ENCODE measurements at regions not wholly inside any gene's neighbourhood (a gene's known extent, or its start where the extent isn't known, plus 50 kb on each side); places are given as distances from the start of the nearest gene placed in this dataset.

GRCh38 chr2:204135752-204136151 is 199.2 kb downstream of the ICOS start:
- no peak for DNase-seq (ENCODE audit: low read depth, low spot score)
- Histone ChIP-seq H3K79me2 (ENCODE audit: control insufficient read depth, insufficient read depth, low read length) (no peaks in the 10 kb centered on the region), H4K20me1 (ENCODE audit: control insufficient read depth, extremely low read depth, insufficient read depth, low read length) (no peaks in the 10 kb centered on the region), H3K4me3 (ENCODE audit: control insufficient read depth in 2 of 3, extremely low read depth in 1 of 3, insufficient read depth in 2 of 3, low read depth in 1 of 3, low read length in 3 of 3) (no peak overlapping the region), H3K27me3 (ENCODE audit: control insufficient read depth, extremely low read depth, insufficient read depth, low read length) (no peaks in the 10 kb centered on the region), H3K9me1 (ENCODE audit: control insufficient read depth, extremely low read depth, insufficient read depth, low read length) (no peaks in the 10 kb centered on the region), H2AFZ (ENCODE audit: control insufficient read depth, low read length) (no peak overlapping the region), H3K36me3 (ENCODE audit: control insufficient read depth in 2 of 2, extremely low read depth in 1 of 2, insufficient read depth in 2 of 2, low read length in 2 of 2) (no peaks in the 10 kb centered on the region), H3K9me3 (ENCODE audit: control insufficient read depth, low read depth, low read length) (no peaks in the 10 kb centered on the region), H3K4me2 (ENCODE audit: control insufficient read depth, extremely low read depth, insufficient read depth, low read depth, low read length) (no peak overlapping the region), H3K9ac (ENCODE audit: control insufficient read depth, extremely low read depth, insufficient read depth, low read length) (no peak overlapping the region), H3K4me1 (ENCODE audit: control insufficient read depth, extremely low read depth, insufficient read depth, low read length) (no peaks in the 10 kb centered on the region), H3K27ac (ENCODE audit: control insufficient read depth, insufficient read depth, low read length) (no peak overlapping the region)
- FAIRE-seq = no peak
- dilution Hi-C loops (cut with MboI; ENCODE audit: extremely low pct_ligation_motif_present, low sequenced_read_pairs) = no loop called here
- TF ChIP-seq, protein P1, sequence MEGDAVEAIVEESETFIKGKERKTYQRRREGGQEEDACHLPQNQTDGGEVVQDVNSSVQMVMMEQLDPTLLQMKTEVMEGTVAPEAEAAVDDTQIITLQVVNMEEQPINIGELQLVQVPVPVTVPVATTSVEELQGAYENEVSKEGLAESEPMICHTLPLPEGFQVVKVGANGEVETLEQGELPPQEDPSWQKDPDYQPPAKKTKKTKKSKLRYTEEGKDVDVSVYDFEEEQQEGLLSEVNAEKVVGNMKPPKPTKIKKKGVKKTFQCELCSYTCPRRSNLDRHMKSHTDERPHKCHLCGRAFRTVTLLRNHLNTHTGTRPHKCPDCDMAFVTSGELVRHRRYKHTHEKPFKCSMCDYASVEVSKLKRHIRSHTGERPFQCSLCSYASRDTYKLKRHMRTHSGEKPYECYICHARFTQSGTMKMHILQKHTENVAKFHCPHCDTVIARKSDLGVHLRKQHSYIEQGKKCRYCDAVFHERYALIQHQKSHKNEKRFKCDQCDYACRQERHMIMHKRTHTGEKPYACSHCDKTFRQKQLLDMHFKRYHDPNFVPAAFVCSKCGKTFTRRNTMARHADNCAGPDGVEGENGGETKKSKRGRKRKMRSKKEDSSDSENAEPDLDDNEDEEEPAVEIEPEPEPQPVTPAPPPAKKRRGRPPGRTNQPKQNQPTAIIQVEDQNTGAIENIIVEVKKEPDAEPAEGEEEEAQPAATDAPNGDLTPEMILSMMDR (optimal IDR thresholded peaks at IDR 0.05 in 1 of 3, IDR thresholded peaks at IDR 0.05 in 1 of 3, conservative IDR thresholded peaks at IDR 0.05 in 1 of 3; ENCODE audit: extremely low read depth in 1 of 3, insufficient read depth in 2 of 3, low read length in 3 of 3) = no peak
- TF ChIP-seq EZH2 (IDR thresholded peaks at IDR 0.05; ENCODE audit: low read length) = no peak

DNA sequence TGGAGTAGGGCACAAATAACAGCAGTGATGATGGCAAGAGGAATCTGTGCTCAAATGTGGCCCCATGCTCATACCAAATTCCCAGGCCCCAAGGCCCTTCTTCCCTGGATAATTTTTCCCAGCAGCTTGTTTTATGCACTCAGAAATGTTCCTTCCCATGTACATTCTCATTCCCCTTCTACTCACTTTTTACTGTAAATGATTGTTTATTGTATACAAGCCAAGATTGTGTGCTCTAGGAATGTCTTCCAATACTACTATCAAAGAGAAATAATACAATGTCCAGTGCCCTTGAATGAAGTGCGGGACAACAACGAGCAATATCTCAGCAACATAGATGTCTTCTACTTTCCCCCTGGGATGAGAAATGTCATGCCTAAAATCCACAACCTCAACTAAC is 201.6 kb downstream of the ICOS start:
- dilution Hi-C loops (cut with MboI; ENCODE audit: extremely low pct_ligation_motif_present, low sequenced_read_pairs) = no loop called here
- no peak for TF ChIP-seq EZH2 (IDR thresholded peaks at IDR 0.05; ENCODE audit: low read length)
- TF ChIP-seq, protein P1 (optimal IDR thresholded peaks at IDR 0.05 in 1 of 3, IDR thresholded peaks at IDR 0.05 in 1 of 3, conservative IDR thresholded peaks at IDR 0.05 in 1 of 3; ENCODE audit: extremely low read depth in 1 of 3, insufficient read depth in 2 of 3, low read length in 3 of 3) = no peak
- H3K36me3 ChIP-seq (ENCODE audit: control insufficient read depth in 2 of 2, extremely low read depth in 1 of 2, insufficient read depth in 2 of 2, low read length in 2 of 2) = no peaks in the 10 kb centered on the region
- no peak for FAIRE-seq
- no peaks in the 10 kb centered on the region for H3K9me1 ChIP-seq (ENCODE audit: control insufficient read depth, extremely low read depth, insufficient read depth, low read length)
- H3K4me2 ChIP-seq (ENCODE audit: control insufficient read depth, extremely low read depth, insufficient read depth, low read depth, low read length) = no peak overlapping the region
- H3K9me3 ChIP-seq (ENCODE audit: control insufficient read depth, low read depth, low read length) = no peaks in the 10 kb centered on the region
- H3K27me3 ChIP-seq (ENCODE audit: control insufficient read depth, extremely low read depth, insufficient read depth, low read length) = no peaks in the 10 kb centered on the region
- no peaks in the 10 kb centered on the region for H3K4me1 ChIP-seq (ENCODE audit: control insufficient read depth, extremely low read depth, insufficient read depth, low read length)
- H4K20me1 ChIP-seq (ENCODE audit: control insufficient read depth, extremely low read depth, insufficient read depth, low read length) = no peaks in the 10 kb centered on the region
- DNase-seq (ENCODE audit: low read depth, low spot score) = no peak
- no peak overlapping the region for H2AFZ ChIP-seq (ENCODE audit: control insufficient read depth, low read length)
- no peaks in the 10 kb centered on the region for H3K79me2 ChIP-seq (ENCODE audit: control insufficient read depth, insufficient read depth, low read length)
- H3K9ac ChIP-seq (ENCODE audit: control insufficient read depth, extremely low read depth, insufficient read depth, low read length) = no peak overlapping the region
- no peak overlapping the region for H3K4me3 ChIP-seq (ENCODE audit: control insufficient read depth in 2 of 3, extremely low read depth in 1 of 3, insufficient read depth in 2 of 3, low read depth in 1 of 3, low read length in 3 of 3)
- H3K27ac ChIP-seq (ENCODE audit: control insufficient read depth, insufficient read depth, low read length) = no peak overlapping the region

Data from keratinocyte (primary cell).